ENCODE measurements at regions not wholly inside any gene's neighbourhood (a gene's known extent, or its start where the extent isn't known, plus 50 kb on each side); places are given as distances from the start of the nearest gene placed in this dataset.

GRCh38 chr9:117486426-117486825 is 71.6 kb upstream of the ASTN2 start:
- DNase-seq: no peak

GRCh38 chr9:117485176-117485575 is 70.3 kb upstream of the ASTN2 start:
- DNase-seq: no peak

- DNase-seq: no peak
Measured at GRCh38 chr9:117480729-117481128, 65.9 kb upstream of the ASTN2 start.

- no peak for DNase-seq
Measured at GRCh38 chr9:117480253-117480652, 65.4 kb upstream of the ASTN2 start.

GRCh38 chr9:117473293-117473692 is 58.4 kb upstream of the ASTN2 start:
- no peak for DNase-seq

- no peak for DNase-seq
Measured at GRCh38 chr9:117470902-117471301, 56.0 kb upstream of the ASTN2 start.

- no peak for DNase-seq
Measured at GRCh38 chr9:117470455-117470854, 55.6 kb upstream of the ASTN2 start.

GRCh38 chr9:117466111-117466510 is 51.3 kb upstream of the ASTN2 start:
- DNase-seq: no peak

GRCh38 chr9:117465706-117466105 is 50.8 kb upstream of the ASTN2 start:
- DNase-seq: no peak

GRCh38 chr9:117464941-117465616 is 50.2 kb upstream of the ASTN2 start:
- DNase-seq: no peak

All from right kidney (tissue), 1 donor.